HEK293T (cell line): ENCODE measurements at regions not wholly inside any gene's neighbourhood (a gene's known extent, or its start where the extent isn't known, plus 50 kb on each side); places are given as distances from the start of the nearest gene placed in this dataset.

Source experiments
- FOXM1 ChIP-seq: fragments of 450-650 bp; IDR thresholded peaks from 2 replicates; pipeline ENCODE4 v1.6.1; 2017; ENCODE audit warnings: mild to moderate bottlenecking, borderline replicate concordance
- HDGF ChIP-seq: fragments of 450-650 bp; IDR thresholded peaks from 2 replicates; pipeline ENCODE4 v1.6.1; 2017; ENCODE audit warnings: antibody characterized with exemption, borderline replicate concordance
- SP1 ChIP-seq: fragments of 450-650 bp; IDR thresholded peaks from 2 replicates; pipeline ENCODE4 v1.6.1; 2017

- TF ChIP-seq HDGF = no peak
- TF ChIP-seq SP1 = no peak
- TF ChIP-seq FOXM1 = no peak
Observed at GRCh38 chr6:11930240-11930639, 81.9 kb upstream of the HIVEP1 start.
